ENCODE measurements at regions not wholly inside any gene's neighbourhood (a gene's known extent, or its start where the extent isn't known, plus 50 kb on each side); places are given as distances from the start of the nearest gene placed in this dataset.

DNA sequence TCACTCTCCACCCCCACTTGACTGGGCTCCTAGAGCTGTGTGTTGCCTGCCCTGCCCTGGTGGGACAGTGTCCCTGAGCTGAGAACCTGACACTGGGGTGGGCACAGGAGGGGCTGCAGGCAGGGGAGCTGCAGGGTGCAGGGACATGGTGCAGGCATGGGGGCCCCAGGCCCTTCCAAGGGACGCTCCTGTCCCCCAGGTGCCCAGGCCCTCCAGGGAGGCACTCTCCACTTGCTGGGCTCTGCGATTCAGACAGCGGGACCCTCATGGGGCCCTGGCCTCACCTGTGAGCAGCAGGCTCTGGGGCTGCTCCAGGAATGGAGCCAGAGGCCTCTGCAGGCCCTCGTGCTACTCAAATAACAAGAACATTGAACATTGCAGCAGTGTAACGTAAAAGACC is 89.4 kb downstream of the BARX1 start:
- Histone ChIP-seq H2AFZ (ENCODE audit: control insufficient read depth, low read depth, low read length) (no peak overlapping the region), H3K4me2 (ENCODE audit: control insufficient read depth, insufficient read depth) (no peak overlapping the region), H3K4me1 (ENCODE audit: control insufficient read depth, insufficient read depth, low read length) (no peaks in the 10 kb centered on the region), H3K9me3 (replicated peaks; ENCODE audit: control insufficient read depth, insufficient read depth, low read length) (no peaks in the 10 kb centered on the region), H3K79me2 (ENCODE audit: control insufficient read depth, insufficient read depth, low read length) (no peaks in the 10 kb centered on the region), H3K9ac (ENCODE audit: control insufficient read depth, insufficient read depth, low read length) (no peak overlapping the region), H4K20me1 (ENCODE audit: control insufficient read depth, insufficient read depth) (no peaks in the 10 kb centered on the region), H3K4me3 (no peak overlapping the region), H3K27ac (ENCODE audit: control insufficient read depth, insufficient read depth) (no peak overlapping the region), H3K27me3 (replicated peaks in 1 of 2; ENCODE audit: control insufficient read depth in 2 of 2, insufficient read depth in 2 of 2, low read length in 1 of 2) (no peaks in the 10 kb centered on the region; a peak in 1 of 4 replicates), H3K36me3 (ENCODE audit: control insufficient read depth in 2 of 2, insufficient read depth in 2 of 2, low read length in 1 of 2) (no peaks in the 10 kb centered on the region)
- no peak for ATAC-seq
- no TSS peak for BruUV-seq (replicated peaks)
- intact Hi-C loops (cut with micrococcal nuclease; ENCODE audit: unreplicated experiment) (no loop called here), in situ Hi-C loops (cut with MboI) (no loop called here)
- TF ChIP-seq RUNX3 (IDR thresholded peaks at IDR 0.05; ENCODE audit: low read length) (no peak), CHD4 (IDR thresholded peaks at IDR 0.05) (no peak), BRCA1 (IDR thresholded peaks at IDR 0.05; ENCODE audit: low read depth, low read length) (no peak), ZBTB40 (IDR thresholded peaks at IDR 0.05; ENCODE audit: borderline replicate concordance) (no peak)
- TF ChIP-seq, protein P1, sequence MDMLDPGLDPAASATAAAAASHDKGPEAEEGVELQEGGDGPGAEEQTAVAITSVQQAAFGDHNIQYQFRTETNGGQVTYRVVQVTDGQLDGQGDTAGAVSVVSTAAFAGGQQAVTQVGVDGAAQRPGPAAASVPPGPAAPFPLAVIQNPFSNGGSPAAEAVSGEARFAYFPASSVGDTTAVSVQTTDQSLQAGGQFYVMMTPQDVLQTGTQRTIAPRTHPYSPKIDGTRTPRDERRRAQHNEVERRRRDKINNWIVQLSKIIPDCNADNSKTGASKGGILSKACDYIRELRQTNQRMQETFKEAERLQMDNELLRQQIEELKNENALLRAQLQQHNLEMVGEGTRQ (IDR thresholded peaks at IDR 0.05; ENCODE audit: borderline replicate concordance, low read depth, low read length) = no peak
- RAD21 ChIA-PET (ENCODE audit: unreplicated experiment) = no interaction called here
- POLR2A ChIA-PET = no interaction called here
- FAIRE-seq = no peak
- SMC1A ChIA-PET (ENCODE audit: uncharacterized antibody, unreplicated experiment) = no interaction called here
- DNase-seq (ENCODE audit: low read depth, low spot score) = no peak
- CTCF ChIA-PET = no interaction called here
- WGBS (ENCODE audit: insufficient coverage, insufficient replicate concordance, low lambda C conversion rate, missing lambda C conversion rate) = 14% methylated on average over 5 of the region's 5 CpGs
